ENCODE measurements at regions not wholly inside any gene's neighbourhood (a gene's known extent, or its start where the extent isn't known, plus 50 kb on each side); places are given as distances from the start of the nearest gene placed in this dataset.

DNA sequence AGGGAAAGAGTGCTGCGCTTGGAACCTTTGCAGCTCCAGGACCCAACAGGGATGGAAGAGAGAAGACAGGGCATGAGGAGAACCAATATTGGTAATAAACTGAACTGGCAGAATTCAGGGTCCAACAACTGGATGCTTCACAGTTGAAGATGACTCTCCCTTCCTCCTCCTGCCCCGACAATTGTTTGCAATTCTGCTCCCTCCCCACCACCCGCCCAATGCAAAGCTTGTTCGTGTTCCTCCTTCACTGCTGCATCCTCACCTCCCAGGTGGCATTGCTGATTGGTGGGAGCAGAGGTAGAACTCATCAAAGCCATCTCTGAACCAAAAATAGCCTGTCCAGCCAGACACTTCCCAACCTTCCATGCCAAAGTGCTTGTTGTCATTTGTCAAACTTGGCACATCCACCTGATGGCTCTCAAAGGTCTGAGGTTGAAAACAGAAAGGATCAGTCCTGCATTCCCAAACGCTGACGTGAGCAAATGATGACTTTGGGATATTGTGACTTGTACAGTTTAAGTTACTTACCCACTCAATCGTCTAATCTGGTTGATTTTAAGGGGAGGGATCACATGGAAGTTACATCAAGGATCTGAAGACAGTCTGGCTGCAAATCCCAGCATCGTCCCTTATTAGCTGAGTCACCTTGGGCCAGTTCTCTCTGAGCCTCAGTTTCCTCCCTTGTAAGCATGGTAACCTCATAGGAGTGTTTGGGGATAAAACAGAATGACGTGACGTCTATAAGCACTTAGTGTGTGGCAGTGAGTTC, 242.6 kb upstream of the CRY1 start:
- peaks cover 0 to 5% (median 0%) of the 10 kb centered on the region in 3 donors for H3K9me3 Mint-ChIP-seq
- CTCF ChIA-PET, result interaction anchor here in 1 of 2 donors (0.5 kb wide), 1 partner anchor 33 kb away, joined by 4 read pairs; no protein-coding TSS in a partner anchor
- DNase-seq (no peak), ATAC-seq (replicated peaks in 1 of 4) (no peak)
- 100% methylated on average over 3 of the region's 10 CpGs for WGBS (ENCODE audit: insufficient coverage)
- H3K4me1 Mint-ChIP-seq, result peaks cover 65 to 70% (median 69%) of the 10 kb centered on the region in 3 donors
- H3K4me3 Mint-ChIP-seq, result no peak overlapping the region
- POLR2A ChIA-PET, result no interaction called here
- Histone ChIP-seq H3K4me3 (ENCODE audit: control insufficient read depth in 1 of 2, extremely low read depth in 1 of 2, low read length in 1 of 2) (no peak overlapping the region), H3K4me1 (ENCODE audit: control insufficient read depth in 1 of 2, extremely low read depth in 1 of 2, insufficient read depth in 2 of 2, low read length in 2 of 2) (peaks cover 2 to 18% of the 10 kb centered on the region in 2 experiments), H3K9me3 (no peaks in the 10 kb centered on the region), H3K36me3 (ENCODE audit: control insufficient read depth in 2 of 2, extremely low read depth in 1 of 2, insufficient read depth in 1 of 2, low read length in 1 of 2) (no peaks in the 10 kb centered on the region), H3K27ac (ENCODE audit: low read length) (no peak overlapping the region), H3K27me3 (replicated peaks in 1 of 2; ENCODE audit: control insufficient read depth in 2 of 2, extremely low read depth in 1 of 2, insufficient read depth in 2 of 2, low read length in 1 of 2) (no peaks in the 10 kb centered on the region)
- peak overlapping the region in 1 of 2 donors; percentile 12 for H3K27ac Mint-ChIP-seq
- H3K36me3 Mint-ChIP-seq, result peaks cover 26% of the 10 kb centered on the region
- no peaks in the 10 kb centered on the region for H3K27me3 Mint-ChIP-seq

DNA sequence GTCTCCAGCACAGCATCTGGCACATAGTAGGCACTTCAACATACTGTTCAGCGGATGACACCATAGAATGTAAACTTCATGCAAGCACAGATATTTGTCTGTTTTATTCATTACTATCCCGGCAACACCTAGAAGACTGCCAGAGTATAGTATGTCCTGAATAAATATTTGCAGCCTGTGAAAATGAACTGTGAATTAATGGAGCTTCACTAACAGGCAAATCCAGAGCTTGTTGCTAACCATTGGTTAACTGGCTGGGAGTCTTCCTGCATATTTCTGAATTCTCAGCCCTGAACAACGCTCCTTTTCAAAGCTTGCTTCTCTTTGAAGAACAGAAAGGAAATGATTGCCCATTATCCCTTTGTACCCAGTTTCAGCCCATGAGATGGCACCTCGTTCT, 243.3 kb upstream of the CRY1 start:
- ChIA-PET POLR2A (interaction anchor here in 1 of 2 donors (0.7 kb wide), 1 partner anchor 371 kb away, joined by 3 read pairs; no protein-coding TSS in a partner anchor), CTCF (interaction anchor here in 1 of 2 donors (0.5 to 0.6 kb wide), 2 partner anchors 20 to 32 kb away, joined by 3 to 4 read pairs; no protein-coding TSS in a partner anchor)
- ATAC-seq (replicated peaks in 1 of 4) (peak in 1 of 4 experiments; percentile 9), DNase-seq (no peak)
- no peaks in the 10 kb centered on the region for H3K27me3 Mint-ChIP-seq
- Histone ChIP-seq H3K4me3 (ENCODE audit: control insufficient read depth in 1 of 2, extremely low read depth in 1 of 2, low read length in 1 of 2) (no peak overlapping the region), H3K4me1 (ENCODE audit: control insufficient read depth in 1 of 2, extremely low read depth in 1 of 2, insufficient read depth in 2 of 2, low read length in 2 of 2) (peaks cover 2 to 12% of the 10 kb centered on the region in 2 experiments), H3K27me3 (replicated peaks in 1 of 2; ENCODE audit: control insufficient read depth in 2 of 2, extremely low read depth in 1 of 2, insufficient read depth in 2 of 2, low read length in 1 of 2) (no peaks in the 10 kb centered on the region), H3K27ac (ENCODE audit: low read length) (no peak overlapping the region), H3K36me3 (ENCODE audit: control insufficient read depth in 2 of 2, extremely low read depth in 1 of 2, insufficient read depth in 1 of 2, low read length in 1 of 2) (no peaks in the 10 kb centered on the region), H3K9me3 (no peaks in the 10 kb centered on the region)
- 40% methylated on average over 1 of the region's 4 CpGs for WGBS (ENCODE audit: insufficient coverage)
- no peak overlapping the region for H3K4me3 Mint-ChIP-seq
- peaks cover 0 to 5% (median 0%) of the 10 kb centered on the region in 3 donors for H3K9me3 Mint-ChIP-seq
- H3K27ac Mint-ChIP-seq, result peak overlapping the region in 1 of 2 donors; percentile 22
- H3K4me1 Mint-ChIP-seq, result peaks cover 61 to 72% (median 67%) of the 10 kb centered on the region in 3 donors
- H3K36me3 Mint-ChIP-seq, result peaks cover 31% of the 10 kb centered on the region

DNA sequence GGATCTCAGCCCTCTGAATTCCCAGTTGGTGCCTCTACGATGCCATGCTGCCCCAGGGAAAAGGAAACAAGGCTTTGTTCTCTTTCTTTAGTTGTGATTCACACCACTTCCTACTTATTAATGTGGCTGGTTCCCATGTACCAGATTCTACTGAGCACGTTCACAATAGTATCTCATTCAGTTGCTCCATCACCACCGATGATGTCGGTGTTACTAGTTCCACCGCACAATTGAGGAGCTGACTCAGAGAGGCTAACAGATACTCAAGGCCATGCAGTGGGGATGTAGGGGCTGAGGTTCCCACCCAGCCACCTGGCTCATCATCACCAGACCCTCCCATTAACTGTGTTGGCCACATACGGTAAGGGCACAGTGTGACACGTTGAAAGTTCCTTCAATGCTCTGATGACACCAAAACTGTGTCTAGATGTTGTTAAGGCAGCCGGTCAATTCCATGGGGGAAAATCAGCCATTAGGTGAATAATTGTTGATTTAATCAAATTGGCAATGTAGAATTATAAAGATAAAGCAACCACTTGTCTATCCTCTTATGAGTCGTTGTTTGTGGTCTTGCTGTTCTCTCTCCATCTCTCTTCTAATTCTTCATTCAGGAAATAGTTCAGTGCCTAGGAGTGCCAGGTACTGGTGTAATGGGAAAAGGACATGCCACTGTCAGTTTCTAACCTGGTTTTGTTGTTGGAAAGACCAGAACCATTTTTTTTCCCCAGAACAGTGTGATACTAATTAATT, 244.2 kb upstream of the CRY1 start:
- CTCF ChIA-PET, result interaction anchor here in 1 of 2 donors (0.6 kb wide), 2 partner anchors 19 to 73 kb away, joined by 3 to 5 read pairs; no protein-coding TSS in a partner anchor
- DNase-seq (no peak), ATAC-seq (replicated peaks in 1 of 4) (peak in 1 of 4 experiments; percentile 37)
- Mint-ChIP-seq H3K27me3 (no peaks in the 10 kb centered on the region), H3K27ac (peak overlapping the region in 1 of 2 donors; percentile 22), H3K4me1 (peaks cover 54 to 72% (median 59%) of the 10 kb centered on the region in 3 donors), H3K4me3 (peak overlapping the region in 1 of 3 donors; percentile 7), H3K9me3 (peaks cover 0 to 5% (median 0%) of the 10 kb centered on the region in 3 donors), H3K36me3 (peaks cover 36% of the 10 kb centered on the region)
- Histone ChIP-seq H3K4me1 (ENCODE audit: control insufficient read depth in 1 of 2, extremely low read depth in 1 of 2, insufficient read depth in 2 of 2, low read length in 2 of 2) (peaks cover 2 to 9% of the 10 kb centered on the region in 2 experiments), H3K4me3 (ENCODE audit: control insufficient read depth in 1 of 2, extremely low read depth in 1 of 2, low read length in 1 of 2) (no peak overlapping the region), H3K27ac (ENCODE audit: low read length) (no peak overlapping the region), H3K27me3 (replicated peaks in 1 of 2; ENCODE audit: control insufficient read depth in 2 of 2, extremely low read depth in 1 of 2, insufficient read depth in 2 of 2, low read length in 1 of 2) (no peaks in the 10 kb centered on the region), H3K36me3 (ENCODE audit: control insufficient read depth in 2 of 2, extremely low read depth in 1 of 2, insufficient read depth in 1 of 2, low read length in 1 of 2) (no peaks in the 10 kb centered on the region), H3K9me3 (no peaks in the 10 kb centered on the region)
- POLR2A ChIA-PET, result interaction anchor here in 1 of 2 donors (0.7 kb wide), 1 partner anchor 372 kb away, joined by 3 read pairs; no protein-coding TSS in a partner anchor
- WGBS (ENCODE audit: insufficient coverage), result no CpG with 5 or more reads among the region's 9 CpGs

- Mint-ChIP-seq H3K9me3 (peaks cover 0 to 5% (median 0%) of the 10 kb centered on the region in 3 donors), H3K36me3 (peaks cover 35% of the 10 kb centered on the region), H3K4me1 (peaks cover 41 to 64% (median 43%) of the 10 kb centered on the region in 3 donors), H3K27me3 (no peaks in the 10 kb centered on the region), H3K4me3 (no peak overlapping the region), H3K27ac (no peak overlapping the region)
- ATAC-seq (replicated peaks in 1 of 4) (no peak), DNase-seq (no peak)
- no peaks in the 10 kb centered on the region for H3K9me3 ChIP-seq
- no peaks in the 10 kb centered on the region for H3K36me3 ChIP-seq (ENCODE audit: control insufficient read depth in 2 of 2, extremely low read depth in 1 of 2, insufficient read depth in 1 of 2, low read length in 1 of 2)
- H3K4me1 ChIP-seq (ENCODE audit: control insufficient read depth in 1 of 2, extremely low read depth in 1 of 2, insufficient read depth in 2 of 2, low read length in 2 of 2), result peaks cover 2 to 9% of the 10 kb centered on the region in 2 experiments
- WGBS (ENCODE audit: insufficient coverage), result 79% methylated on average over 3 of the region's 4 CpGs
- no peak overlapping the region for H3K27ac ChIP-seq (ENCODE audit: low read length)
- POLR2A ChIA-PET, result interaction anchor here in 1 of 2 donors (0.7 kb wide), 1 partner anchor 285 kb away, joined by 3 read pairs; no protein-coding TSS in a partner anchor
- CTCF ChIA-PET, result no interaction called here
- H3K27me3 ChIP-seq (replicated peaks in 1 of 2; ENCODE audit: control insufficient read depth in 2 of 2, extremely low read depth in 1 of 2, insufficient read depth in 2 of 2, low read length in 1 of 2), result no peaks in the 10 kb centered on the region
- no peak overlapping the region for H3K4me3 ChIP-seq (ENCODE audit: control insufficient read depth in 1 of 2, extremely low read depth in 1 of 2, low read length in 1 of 2)
Observed at GRCh38 chr12:107339487-107339886, 246.1 kb upstream of the CRY1 start.

- Histone ChIP-seq H3K4me3 (ENCODE audit: control insufficient read depth in 1 of 2, extremely low read depth in 1 of 2, low read length in 1 of 2) (no peak overlapping the region), H3K36me3 (ENCODE audit: control insufficient read depth in 2 of 2, extremely low read depth in 1 of 2, insufficient read depth in 1 of 2, low read length in 1 of 2) (no peaks in the 10 kb centered on the region), H3K27ac (ENCODE audit: low read length) (no peak overlapping the region), H3K9me3 (no peaks in the 10 kb centered on the region), H3K27me3 (replicated peaks in 1 of 2; ENCODE audit: control insufficient read depth in 2 of 2, extremely low read depth in 1 of 2, insufficient read depth in 2 of 2, low read length in 1 of 2) (no peaks in the 10 kb centered on the region), H3K4me1 (ENCODE audit: control insufficient read depth in 1 of 2, extremely low read depth in 1 of 2, insufficient read depth in 2 of 2, low read length in 2 of 2) (peaks cover 2 to 9% of the 10 kb centered on the region in 2 experiments)
- peaks cover 0 to 5% (median 0%) of the 10 kb centered on the region in 3 donors for H3K9me3 Mint-ChIP-seq
- no peak for DNase-seq
- POLR2A ChIA-PET, result interaction anchor here (0.5 to 0.7 kb wide), 2 partner anchors 8 to 285 kb away, joined by 3 read pairs; no protein-coding TSS in a partner anchor
- no peaks in the 10 kb centered on the region for H3K27me3 Mint-ChIP-seq
- peaks cover 37 to 66% (median 41%) of the 10 kb centered on the region in 3 donors for H3K4me1 Mint-ChIP-seq
- WGBS (ENCODE audit: insufficient coverage), result no CpG with 5 or more reads among the region's 2 CpGs
- ATAC-seq (replicated peaks in 1 of 4), result no peak
- no peak overlapping the region for H3K27ac Mint-ChIP-seq
- no peak overlapping the region for H3K4me3 Mint-ChIP-seq
- peaks cover 35% of the 10 kb centered on the region for H3K36me3 Mint-ChIP-seq
- CTCF ChIA-PET, result interaction anchor here in 1 of 2 donors (0.6 kb wide), 1 partner anchor 208 kb away, joined by 3 read pairs; no protein-coding TSS in a partner anchor
Observed at GRCh38 chr12:107339932-107340331, 246.6 kb upstream of the CRY1 start.

DNA sequence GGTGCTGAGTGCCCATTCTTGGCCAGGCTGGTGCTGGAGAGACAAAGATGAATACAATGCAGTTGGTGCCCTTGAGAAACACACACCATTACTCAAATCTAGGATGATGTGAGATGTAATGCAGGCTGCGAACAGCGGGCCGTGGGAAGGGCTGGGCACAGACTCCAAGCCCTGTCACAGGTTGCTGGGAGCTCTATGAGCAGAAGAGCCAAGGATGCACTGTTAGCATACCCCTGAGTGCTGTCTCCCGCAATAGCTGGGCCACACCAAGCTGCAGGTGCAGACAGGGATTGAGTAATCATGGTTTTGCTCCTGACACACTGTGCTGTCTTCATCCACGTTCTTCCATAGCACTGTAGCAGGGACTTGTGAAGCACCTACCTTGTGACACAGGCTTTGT, 247.5 kb upstream of the CRY1 start:
- peaks cover 2 to 10% of the 10 kb centered on the region in 2 experiments for H3K4me1 ChIP-seq (ENCODE audit: control insufficient read depth in 1 of 2, extremely low read depth in 1 of 2, insufficient read depth in 2 of 2, low read length in 2 of 2)
- ChIA-PET CTCF (no interaction called here), POLR2A (no interaction called here)
- no peaks in the 10 kb centered on the region for H3K27me3 Mint-ChIP-seq
- no peak overlapping the region for H3K4me3 ChIP-seq (ENCODE audit: control insufficient read depth in 1 of 2, extremely low read depth in 1 of 2, low read length in 1 of 2)
- H3K27ac Mint-ChIP-seq, result no peak overlapping the region
- peaks cover 32% of the 10 kb centered on the region for H3K36me3 Mint-ChIP-seq
- DNase-seq, result no peak
- H3K9me3 Mint-ChIP-seq, result peaks cover 0 to 5% (median 0%) of the 10 kb centered on the region in 3 donors
- no peak for ATAC-seq (replicated peaks in 1 of 4)
- no peak overlapping the region for H3K4me3 Mint-ChIP-seq
- H3K36me3 ChIP-seq (ENCODE audit: control insufficient read depth in 2 of 2, extremely low read depth in 1 of 2, insufficient read depth in 1 of 2, low read length in 1 of 2), result no peaks in the 10 kb centered on the region
- 95% methylated on average over 5 of the region's 5 CpGs for WGBS (ENCODE audit: insufficient coverage)
- no peak overlapping the region for H3K27ac ChIP-seq (ENCODE audit: low read length)
- no peaks in the 10 kb centered on the region for H3K9me3 ChIP-seq
- H3K4me1 Mint-ChIP-seq, result peaks cover 39 to 66% (median 44%) of the 10 kb centered on the region in 3 donors
- no peaks in the 10 kb centered on the region for H3K27me3 ChIP-seq (replicated peaks in 1 of 2; ENCODE audit: control insufficient read depth in 2 of 2, extremely low read depth in 1 of 2, insufficient read depth in 2 of 2, low read length in 1 of 2)

Data from T-cell (primary cell).